Colonic mucosa (tissue), 4 donors: ENCODE measurements at regions not wholly inside any gene's neighbourhood (a gene's known extent, or its start where the extent isn't known, plus 50 kb on each side); places are given as distances from the start of the nearest gene placed in this dataset.

Experiments
- DNase-seq: peaks from one replicate; pipeline ENCODE4 v3.0.0-alpha.2; 2020
- H3K27ac ChIP-seq: fragments of 200-600 bp; one replicate; pipeline ENCODE4 v1.8.0; 2021
- H3K27me3 ChIP-seq: fragments of 200-600 bp; one replicate; pipeline ENCODE4 v1.8.0; 2021
- H3K36me3 ChIP-seq: fragments of 200-600 bp; one replicate; pipeline ENCODE4 v1.8.0; 2021
- H3K4me1 ChIP-seq: fragments of 200-600 bp; one replicate; pipeline ENCODE4 v1.8.0; 2021; ENCODE audit warnings: mild to moderate bottlenecking
- H3K4me3 ChIP-seq: fragments of 200-600 bp; one replicate; pipeline ENCODE4 v1.8.0; 2021
- H3K9ac ChIP-seq, 2 donors: one replicate each; pipeline ENCODE4 v1.7.0; 2013; ENCODE audit warnings: control low read depth in 2 of 2, low read depth in 2 of 2, low read length in 2 of 2
- H3K9me3 ChIP-seq: fragments of 200-600 bp; one replicate; pipeline ENCODE4 v1.8.0; 2021
- CTCF ChIP-seq: fragments of 200-600 bp; IDR thresholded peaks from one replicate; pipeline ENCODE4 v1.8.0; 2022; ENCODE audit warnings: antibody characterized with exemption, mild to moderate bottlenecking
- intact Hi-C: fragments of 100-400 bp; cut with DNase I; formaldehyde crosslinking; loops from one replicate; pipeline ENCODE4 v1.14.1; 2022
- donor health status: healthy.
- donor health status: DM: no; HTN: no; CAD: no.
- donor health status: DM: no; HTN: no; CAD: no.

DNA sequence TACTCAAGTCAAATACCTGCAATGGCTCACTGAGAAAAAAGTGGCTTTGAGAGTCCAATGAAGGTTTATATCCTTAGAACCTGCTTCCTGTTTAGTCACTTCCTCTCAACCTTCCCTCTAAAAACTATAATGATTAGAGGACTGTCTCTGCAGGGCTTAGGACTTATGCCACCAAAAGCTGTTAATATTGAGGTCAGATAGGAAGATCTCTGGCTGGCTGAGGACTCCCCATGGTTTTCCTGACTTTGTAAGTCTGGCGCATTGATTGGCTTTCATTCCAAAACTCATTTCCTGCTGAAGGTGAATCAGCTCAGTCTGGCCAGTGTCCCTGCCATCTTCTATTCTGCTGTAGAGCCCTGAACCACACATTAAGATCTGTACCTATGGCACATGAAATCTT lies 140.9 kb upstream of the ANK2 start:
- Histone ChIP-seq H3K9ac (no peak overlapping the region), H3K27me3 (no peaks in the 10 kb centered on the region)
- intact Hi-C loops, result no loop called here

GRCh38 chr4:112910109-112910736 lies 139.2 kb upstream of the ANK2 start:
- H3K27me3 ChIP-seq, result no peaks in the 10 kb centered on the region
- no peak for TF ChIP-seq CTCF
- intact Hi-C loops, result no loop called here
- no peak overlapping the region for H3K27ac ChIP-seq
- H3K4me1 ChIP-seq, result no peaks in the 10 kb centered on the region
- no peaks in the 10 kb centered on the region for H3K36me3 ChIP-seq
- H3K4me3 ChIP-seq, result no peak overlapping the region
- no peak overlapping the region for H3K9ac ChIP-seq
- DNase-seq, result no peak
- no peaks in the 10 kb centered on the region for H3K9me3 ChIP-seq

More for the DNA sequence above, 140.9 kb upstream of the ANK2 start:
- Histone ChIP-seq H3K9me3 (no peaks in the 10 kb centered on the region), H3K36me3 (no peaks in the 10 kb centered on the region), H3K4me1 (no peaks in the 10 kb centered on the region), H3K4me3 (no peak overlapping the region), H3K27ac (no peak overlapping the region)
- DNase-seq, result no peak
- TF ChIP-seq CTCF, result no peak

DNA sequence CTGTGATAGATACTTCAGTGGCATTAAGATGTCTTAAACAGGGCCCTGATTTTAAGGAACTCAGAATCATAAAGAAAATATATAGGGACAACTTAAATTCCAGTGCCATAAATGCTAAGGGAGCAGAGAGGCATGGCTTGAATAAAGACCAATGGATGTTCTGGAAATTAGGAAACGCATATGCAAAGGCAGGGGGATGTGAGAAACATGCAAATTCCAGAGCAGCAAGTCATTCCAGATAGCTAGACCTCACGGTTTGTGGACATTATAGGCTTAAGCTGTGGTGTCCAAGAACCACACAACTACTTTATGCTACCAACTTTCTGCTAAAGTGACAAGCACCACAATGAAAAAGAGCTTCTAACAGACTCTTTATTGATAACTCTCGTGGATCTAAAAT lies 132.6 kb upstream of the ANK2 start:
- no peak for TF ChIP-seq CTCF
- H3K4me1 ChIP-seq, result no peaks in the 10 kb centered on the region
- no peaks in the 10 kb centered on the region for H3K36me3 ChIP-seq
- H3K27ac ChIP-seq, result no peak overlapping the region
- H3K9me3 ChIP-seq, result no peaks in the 10 kb centered on the region
- no peak overlapping the region for H3K9ac ChIP-seq
- intact Hi-C loops, result no loop called here
- DNase-seq, result no peak
- no peak overlapping the region for H3K4me3 ChIP-seq
- no peaks in the 10 kb centered on the region for H3K27me3 ChIP-seq

GRCh38 chr4:112923516-112923915 lies 125.9 kb upstream of the ANK2 start:
- no peak for DNase-seq
- H3K27ac ChIP-seq, result no peak overlapping the region
- H3K36me3 ChIP-seq, result no peaks in the 10 kb centered on the region

GRCh38 chr4:112926819-112927218 lies 122.6 kb upstream of the ANK2 start:
- H3K27me3 ChIP-seq, result no peaks in the 10 kb centered on the region
- H3K4me3 ChIP-seq, result no peak overlapping the region
- no peaks in the 10 kb centered on the region for H3K9me3 ChIP-seq
- H3K36me3 ChIP-seq, result no peaks in the 10 kb centered on the region
- DNase-seq, result no peak
- H3K4me1 ChIP-seq, result no peaks in the 10 kb centered on the region
- intact Hi-C loops, result no loop called here
- no peak for TF ChIP-seq CTCF
- H3K27ac ChIP-seq, result no peak overlapping the region
- H3K9ac ChIP-seq, result no peak overlapping the region

More at GRCh38 chr4:112923516-112923915, 125.9 kb upstream of the ANK2 start:
- no peaks in the 10 kb centered on the region for H3K9me3 ChIP-seq
- H3K27me3 ChIP-seq, result no peaks in the 10 kb centered on the region
- intact Hi-C loops, result no loop called here
- H3K4me1 ChIP-seq, result no peaks in the 10 kb centered on the region
- H3K4me3 ChIP-seq, result no peak overlapping the region
- no peak overlapping the region for H3K9ac ChIP-seq
- no peak for TF ChIP-seq CTCF
